Prostate gland (tissue), 2 donors: ENCODE measurements at regions not wholly inside any gene's neighbourhood (a gene's known extent, or its start where the extent isn't known, plus 50 kb on each side); places are given as distances from the start of the nearest gene placed in this dataset.

Source experiments
- DNase-seq: peaks from one replicate; pipeline ENCODE4 v3.0.0-alpha.2; 2019; ENCODE audit warnings: low spot score
- H3K27ac ChIP-seq, 2 donors: fragments of 200-600 bp; sonication (generic); 2 replicates each; pipeline ENCODE4 v1.5.1; 2017 to 2019
- H3K27me3 ChIP-seq: fragments of 200-600 bp; sonication (generic); replicated peaks from 2 replicates; pipeline ENCODE4 v1.5.1; 2019; ENCODE audit not compliant: insufficient read depth
- H3K36me3 ChIP-seq, 2 donors: fragments of 200-600 bp; sonication (generic); 1 replicate in 1 of 2; 2 replicates in 1 of 2; pipeline versions ENCODE4 v1.5.1 to v1.8.1; 2017 to 2019
- H3K4me1 ChIP-seq: fragments of 200-600 bp; sonication (generic); replicated peaks from 2 replicates; pipeline ENCODE4 v1.5.1; 2019
- H3K4me3 ChIP-seq, 2 donors: fragments of 200-600 bp; sonication (generic); 2 replicates each; pipeline ENCODE4 v1.5.1; 2017 to 2019
- H3K9me3 ChIP-seq: fragments of 200-600 bp; sonication (generic); 2 replicates; pipeline ENCODE4 v1.5.1; 2017
- POLR2A ChIP-seq: fragments of 450-650 bp; IDR thresholded peaks from one replicate; pipeline ENCODE4 v1.6.1; 2016; ENCODE audit warnings: antibody characterized with exemption, mild to moderate bottlenecking
- POLR2AphosphoS5 ChIP-seq: sonication (generic); formaldehyde crosslinking; IDR thresholded peaks from one replicate; pipeline ENCODE4 v1.6.1; 2017; ENCODE audit warnings: antibody characterized with exemption
- WGBS: methylation state at CpG from one replicate; pipeline ENCODE4 v1.1.5; 2018; 5-methylcytosine and 5-hydroxymethylcytosine counted together
- intact Hi-C: fragments of 100-400 bp; cut with DNase I; formaldehyde crosslinking; loops from one replicate; pipeline ENCODE4 v1.14.2; 2022
- TF ChIP-seq, protein P1 (sequence below), 4 experiments: fragments of 200-600 bp in 2 of 4; fragments of 450-650 bp in 2 of 4; sonication (generic) in 2 of 4; IDR thresholded peaks; 1 replicate in 3 of 4; 2 replicates in 1 of 4; pipeline ENCODE4 v1.5.1; 2016 to 2019; ENCODE audit warnings: antibody characterized with exemption in 4 of 4, mild to moderate bottlenecking in 2 of 4, moderate library complexity in 2 of 4

DNA sequence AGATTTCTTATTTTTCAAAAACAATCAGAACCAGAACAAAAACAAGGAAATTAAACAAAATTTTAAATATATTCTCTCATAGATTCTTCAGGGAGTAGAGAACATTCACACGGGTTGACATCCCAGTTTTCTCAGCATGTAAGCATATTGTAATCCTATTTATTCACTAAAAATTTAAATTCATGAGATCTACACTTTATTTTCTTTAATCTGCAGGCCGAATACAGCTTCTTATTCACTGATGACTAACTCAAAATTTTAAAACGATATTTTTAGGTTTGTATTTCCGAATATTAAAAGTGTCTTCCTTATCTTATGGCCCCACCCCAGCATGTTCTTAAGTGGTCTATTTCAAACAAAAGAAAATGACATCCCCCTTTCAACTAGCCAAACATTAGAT lies 262.4 kb downstream of the MEIS1 start:
- TF ChIP-seq POLR2AphosphoS5 (no peak), POLR2A (no peak)
- TF ChIP-seq, protein P1, sequence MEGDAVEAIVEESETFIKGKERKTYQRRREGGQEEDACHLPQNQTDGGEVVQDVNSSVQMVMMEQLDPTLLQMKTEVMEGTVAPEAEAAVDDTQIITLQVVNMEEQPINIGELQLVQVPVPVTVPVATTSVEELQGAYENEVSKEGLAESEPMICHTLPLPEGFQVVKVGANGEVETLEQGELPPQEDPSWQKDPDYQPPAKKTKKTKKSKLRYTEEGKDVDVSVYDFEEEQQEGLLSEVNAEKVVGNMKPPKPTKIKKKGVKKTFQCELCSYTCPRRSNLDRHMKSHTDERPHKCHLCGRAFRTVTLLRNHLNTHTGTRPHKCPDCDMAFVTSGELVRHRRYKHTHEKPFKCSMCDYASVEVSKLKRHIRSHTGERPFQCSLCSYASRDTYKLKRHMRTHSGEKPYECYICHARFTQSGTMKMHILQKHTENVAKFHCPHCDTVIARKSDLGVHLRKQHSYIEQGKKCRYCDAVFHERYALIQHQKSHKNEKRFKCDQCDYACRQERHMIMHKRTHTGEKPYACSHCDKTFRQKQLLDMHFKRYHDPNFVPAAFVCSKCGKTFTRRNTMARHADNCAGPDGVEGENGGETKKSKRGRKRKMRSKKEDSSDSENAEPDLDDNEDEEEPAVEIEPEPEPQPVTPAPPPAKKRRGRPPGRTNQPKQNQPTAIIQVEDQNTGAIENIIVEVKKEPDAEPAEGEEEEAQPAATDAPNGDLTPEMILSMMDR (IDR thresholded peaks at IDR 0.05), result no peak
- Histone ChIP-seq H3K36me3 (no peaks in the 10 kb centered on the region), H3K27me3 (no peaks in the 10 kb centered on the region), H3K4me1 (peaks cover 9% of the 10 kb centered on the region), H3K4me3 (no peak overlapping the region), H3K9me3 (no peaks in the 10 kb centered on the region), H3K27ac (peak overlapping the region; percentile 52 to 59)
- WGBS, result 55% methylated on average over 4 of the region's 4 CpGs
- DNase-seq, result no peak
- intact Hi-C loops, result loop anchor here (5.0 to 10.0 kb wide), 3 partner anchors 190 to 1147 kb away; no protein-coding TSS in a partner anchor

DNA sequence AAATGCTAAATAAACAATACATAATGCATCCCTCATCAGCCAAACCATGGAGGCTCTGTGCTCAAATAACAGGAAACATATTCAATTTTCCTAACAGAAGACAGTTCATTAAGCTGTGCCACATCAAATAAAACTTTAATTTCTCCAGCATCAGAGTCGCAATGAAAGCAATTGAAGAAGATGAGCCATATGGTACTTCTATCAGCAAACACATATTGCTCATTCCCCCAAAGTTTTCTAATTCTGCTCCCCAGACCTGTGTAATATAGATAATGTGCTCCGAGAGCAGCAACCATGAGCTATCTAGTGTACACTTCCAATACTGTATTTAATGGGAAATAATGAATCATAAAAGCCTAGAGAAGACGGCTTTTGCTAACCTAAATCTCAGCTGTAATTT lies 263.2 kb downstream of the MEIS1 start:
- no peak for DNase-seq
- no peaks in the 10 kb centered on the region for H3K36me3 ChIP-seq
- no peaks in the 10 kb centered on the region for H3K27me3 ChIP-seq
- H3K27ac ChIP-seq, result peak overlapping the region; percentile 52 to 59
- 46% methylated on average over 3 of the region's 3 CpGs for WGBS
- TF ChIP-seq POLR2AphosphoS5 (no peak), POLR2A (no peak)
- TF ChIP-seq, protein P1 (IDR thresholded peaks at IDR 0.05), result no peak
- H3K4me3 ChIP-seq, result no peak overlapping the region
- no peaks in the 10 kb centered on the region for H3K9me3 ChIP-seq
- intact Hi-C loops, result loop anchor here (5.0 to 10.0 kb wide), 3 partner anchors 189 to 1147 kb away; no protein-coding TSS in a partner anchor
- H3K4me1 ChIP-seq, result peaks cover 9% of the 10 kb centered on the region

DNA sequence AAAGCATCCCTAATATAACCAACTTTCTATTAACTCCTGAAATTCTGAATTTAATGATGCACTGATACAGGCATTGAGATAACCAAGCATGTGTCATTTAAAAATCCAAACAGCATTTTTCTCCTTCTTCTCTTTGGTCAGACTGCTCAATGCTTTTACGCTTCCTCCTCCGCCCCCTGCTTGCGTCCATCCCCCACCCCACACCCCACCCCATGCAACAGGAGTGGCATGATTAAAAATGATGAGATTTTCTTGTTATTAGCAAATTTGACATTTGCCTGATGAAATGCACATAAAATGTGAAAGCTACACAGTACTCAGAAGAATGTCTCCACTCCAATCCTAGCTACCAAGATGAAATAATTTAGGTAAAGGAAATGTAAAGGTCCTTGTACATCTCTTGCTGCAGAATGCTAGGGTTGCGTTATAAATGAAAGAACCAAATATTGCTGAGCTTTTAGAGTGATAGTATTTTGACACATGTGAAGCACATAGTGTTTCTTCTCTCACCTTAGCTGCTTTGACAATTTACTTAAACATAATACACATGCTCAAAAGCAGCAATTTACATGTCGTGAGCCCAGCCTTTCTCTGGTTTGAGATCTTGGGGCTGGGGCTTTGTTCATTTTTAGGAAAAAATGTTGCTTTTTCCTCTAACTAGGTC lies 263.8 kb downstream of the MEIS1 start:
- WGBS, result 52% methylated on average over 5 of the region's 5 CpGs
- intact Hi-C loops, result loop anchor here (5.0 to 10.0 kb wide), 3 partner anchors 189 to 1146 kb away; no protein-coding TSS in a partner anchor
- TF ChIP-seq POLR2A (no peak), POLR2AphosphoS5 (no peak)
- TF ChIP-seq, protein P1 (IDR thresholded peaks at IDR 0.05), result no peak
- no peak overlapping the region for H3K4me3 ChIP-seq
- DNase-seq, result no peak
- no peaks in the 10 kb centered on the region for H3K36me3 ChIP-seq
- no peaks in the 10 kb centered on the region for H3K9me3 ChIP-seq
- peak overlapping the region; percentile 52 to 59 for H3K27ac ChIP-seq
- peaks cover 9% of the 10 kb centered on the region for H3K4me1 ChIP-seq
- H3K27me3 ChIP-seq, result no peaks in the 10 kb centered on the region

DNA sequence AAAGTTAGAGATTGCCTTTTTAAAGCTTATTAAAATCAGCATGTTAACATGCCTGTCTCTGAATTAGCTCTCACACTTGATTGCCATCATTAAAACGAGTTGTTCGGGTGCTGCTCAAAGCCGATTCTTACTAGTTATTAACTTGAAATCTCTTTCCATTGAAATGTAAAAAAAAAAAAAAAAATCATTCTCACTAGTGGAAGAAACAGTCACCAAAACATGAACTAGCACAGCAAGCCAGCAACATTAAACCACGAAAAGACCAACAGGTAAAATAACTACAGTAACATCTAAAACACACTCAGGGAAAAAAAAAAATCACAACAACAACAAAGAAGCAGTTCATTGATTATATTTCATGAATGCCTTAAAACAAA lies 264.5 kb downstream of the MEIS1 start:
- Histone ChIP-seq H3K4me3 (no peak overlapping the region), H3K4me1 (peaks cover 9% of the 10 kb centered on the region), H3K27ac (peak overlapping the region; percentile 52 to 59), H3K27me3 (no peaks in the 10 kb centered on the region), H3K36me3 (no peaks in the 10 kb centered on the region), H3K9me3 (no peaks in the 10 kb centered on the region)
- no peak for DNase-seq
- intact Hi-C loops, result loop anchor here (5.0 to 10.0 kb wide), 3 partner anchors 188 to 1145 kb away; no protein-coding TSS in a partner anchor
- 17% methylated on average over 4 of the region's 4 CpGs for WGBS
- TF ChIP-seq POLR2AphosphoS5, result no peak
- TF ChIP-seq, protein P1 (IDR thresholded peaks at IDR 0.05), result no peak
- no peak for TF ChIP-seq POLR2A
